Tibial nerve (tissue), 3 donors: ENCODE measurements at regions not wholly inside any gene's neighbourhood (a gene's known extent, or its start where the extent isn't known, plus 50 kb on each side); places are given as distances from the start of the nearest gene placed in this dataset.

Experiments
- POLR2A ChIP-seq, 2 donors: fragments of 450-650 bp; IDR thresholded peaks; one replicate each; pipeline ENCODE4 v1.6.1; 2017; ENCODE audit warnings: antibody characterized with exemption in 2 of 2, mild to moderate bottlenecking in 2 of 2, moderate library complexity in 2 of 2
- TF ChIP-seq, protein P1 (sequence below), 5 experiments: fragments of 200-600 bp in 3 of 5; fragments of 450-650 bp in 2 of 5; sonication (generic) in 3 of 5; IDR thresholded peaks; one replicate each; pipeline ENCODE4 v1.5.1; 2016 to 2019; ENCODE audit warnings: antibody characterized with exemption in 5 of 5, mild to moderate bottlenecking in 3 of 5, moderate library complexity in 2 of 5

GRCh38 chr4:148651991-148652390, 209.8 kb upstream of the NR3C2 start:
- TF ChIP-seq, protein P1, sequence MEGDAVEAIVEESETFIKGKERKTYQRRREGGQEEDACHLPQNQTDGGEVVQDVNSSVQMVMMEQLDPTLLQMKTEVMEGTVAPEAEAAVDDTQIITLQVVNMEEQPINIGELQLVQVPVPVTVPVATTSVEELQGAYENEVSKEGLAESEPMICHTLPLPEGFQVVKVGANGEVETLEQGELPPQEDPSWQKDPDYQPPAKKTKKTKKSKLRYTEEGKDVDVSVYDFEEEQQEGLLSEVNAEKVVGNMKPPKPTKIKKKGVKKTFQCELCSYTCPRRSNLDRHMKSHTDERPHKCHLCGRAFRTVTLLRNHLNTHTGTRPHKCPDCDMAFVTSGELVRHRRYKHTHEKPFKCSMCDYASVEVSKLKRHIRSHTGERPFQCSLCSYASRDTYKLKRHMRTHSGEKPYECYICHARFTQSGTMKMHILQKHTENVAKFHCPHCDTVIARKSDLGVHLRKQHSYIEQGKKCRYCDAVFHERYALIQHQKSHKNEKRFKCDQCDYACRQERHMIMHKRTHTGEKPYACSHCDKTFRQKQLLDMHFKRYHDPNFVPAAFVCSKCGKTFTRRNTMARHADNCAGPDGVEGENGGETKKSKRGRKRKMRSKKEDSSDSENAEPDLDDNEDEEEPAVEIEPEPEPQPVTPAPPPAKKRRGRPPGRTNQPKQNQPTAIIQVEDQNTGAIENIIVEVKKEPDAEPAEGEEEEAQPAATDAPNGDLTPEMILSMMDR (IDR thresholded peaks at IDR 0.05) = no peak
- no peak for TF ChIP-seq POLR2A (IDR thresholded peaks at IDR 0.05)
